ENCODE measurements at regions not wholly inside any gene's neighbourhood (a gene's known extent, or its start where the extent isn't known, plus 50 kb on each side); places are given as distances from the start of the nearest gene placed in this dataset.

GRCh38 chr18:74023220-74023619 lies 124.4 kb downstream of the FBXO15 start:
- Mint-ChIP-seq H3K4me3 (no peak overlapping the region), H3K27me3 (peaks cover 24% of the 10 kb centered on the region), H3K4me1 (ENCODE audit: low read depth) (no peaks in the 10 kb centered on the region), H3K36me3 (ENCODE audit: low read depth) (no peaks in the 10 kb centered on the region), H3K27ac (no peak overlapping the region), H3K9me3 (no peaks in the 10 kb centered on the region)
- DNase-seq, result no peak

GRCh38 chr18:74019864-74020263 lies 127.8 kb downstream of the FBXO15 start:
- Mint-ChIP-seq H3K36me3 (ENCODE audit: low read depth) (no peaks in the 10 kb centered on the region), H3K9me3 (no peaks in the 10 kb centered on the region), H3K27ac (no peak overlapping the region), H3K4me3 (no peak overlapping the region), H3K4me1 (ENCODE audit: low read depth) (no peaks in the 10 kb centered on the region), H3K27me3 (peaks cover 24% of the 10 kb centered on the region)
- no peak for DNase-seq

DNA sequence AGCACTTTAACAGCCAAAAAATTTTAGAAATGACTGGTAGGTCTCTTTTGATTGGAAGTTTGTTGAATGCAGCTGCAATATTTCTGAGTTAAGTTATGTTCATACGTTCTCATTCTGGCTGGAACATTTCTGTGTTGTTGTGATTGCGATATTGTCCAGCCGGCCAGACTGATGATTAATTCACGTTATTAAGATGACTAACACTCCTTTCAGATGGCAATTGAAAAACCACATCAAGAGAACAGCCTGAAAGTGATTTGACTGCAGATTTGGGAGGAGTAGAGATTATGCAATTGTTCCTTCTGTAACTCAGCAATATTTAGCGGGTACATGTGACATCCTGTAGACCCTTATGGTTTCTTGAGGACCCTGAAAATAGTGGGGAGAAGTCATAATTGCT lies 133.7 kb downstream of the FBXO15 start:
- Mint-ChIP-seq H3K9me3 (no peaks in the 10 kb centered on the region), H3K27ac (no peak overlapping the region), H3K27me3 (peaks cover 17% of the 10 kb centered on the region), H3K36me3 (ENCODE audit: low read depth) (no peaks in the 10 kb centered on the region), H3K4me1 (ENCODE audit: low read depth) (no peaks in the 10 kb centered on the region), H3K4me3 (no peak overlapping the region)
- DNase-seq, result no peak

GRCh38 chr18:74012954-74013630 lies 134.5 kb downstream of the FBXO15 start:
- H3K36me3 Mint-ChIP-seq (ENCODE audit: low read depth), result no peaks in the 10 kb centered on the region
- no peak overlapping the region for H3K27ac Mint-ChIP-seq
- no peaks in the 10 kb centered on the region for H3K9me3 Mint-ChIP-seq
- peaks cover 15% of the 10 kb centered on the region for H3K27me3 Mint-ChIP-seq
- no peak for DNase-seq
- no peaks in the 10 kb centered on the region for H3K4me1 Mint-ChIP-seq (ENCODE audit: low read depth)
- H3K4me3 Mint-ChIP-seq, result no peak overlapping the region

DNA sequence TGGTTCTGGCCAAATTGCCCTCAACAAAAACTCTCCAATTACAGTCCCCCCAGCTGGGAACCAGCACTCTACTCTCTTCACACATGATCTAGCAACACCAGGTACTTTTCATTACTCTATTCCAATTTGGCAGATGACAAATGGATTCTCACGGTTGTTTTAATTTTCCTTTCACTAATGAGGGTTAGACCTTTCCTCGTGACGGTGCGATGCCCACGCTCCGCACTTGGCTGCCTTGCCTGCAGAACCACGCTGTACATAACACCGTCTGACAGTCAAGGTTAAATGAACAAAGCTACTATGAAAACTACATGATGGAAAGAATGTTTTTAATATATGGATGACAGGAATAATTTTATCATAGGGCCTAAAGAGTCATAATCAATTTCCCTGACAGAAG lies 141.5 kb downstream of the FBXO15 start:
- H3K27me3 Mint-ChIP-seq, result no peaks in the 10 kb centered on the region
- no peaks in the 10 kb centered on the region for H3K9me3 Mint-ChIP-seq
- H3K4me3 Mint-ChIP-seq, result no peak overlapping the region
- no peak overlapping the region for H3K27ac Mint-ChIP-seq
- no peaks in the 10 kb centered on the region for H3K36me3 Mint-ChIP-seq (ENCODE audit: low read depth)
- DNase-seq, result no peak
- H3K4me1 Mint-ChIP-seq (ENCODE audit: low read depth), result no peaks in the 10 kb centered on the region

GRCh38 chr18:74005320-74006109 lies 142.1 kb downstream of the FBXO15 start:
- Mint-ChIP-seq H3K27ac (no peak overlapping the region), H3K36me3 (ENCODE audit: low read depth) (no peaks in the 10 kb centered on the region), H3K4me1 (ENCODE audit: low read depth) (no peaks in the 10 kb centered on the region), H3K4me3 (no peak overlapping the region), H3K9me3 (no peaks in the 10 kb centered on the region), H3K27me3 (no peaks in the 10 kb centered on the region)
- DNase-seq, result no peak

- Mint-ChIP-seq H3K4me1 (ENCODE audit: low read depth) (no peaks in the 10 kb centered on the region), H3K4me3 (no peak overlapping the region), H3K27ac (no peak overlapping the region), H3K36me3 (ENCODE audit: low read depth) (no peaks in the 10 kb centered on the region), H3K9me3 (peaks cover 9% of the 10 kb centered on the region), H3K27me3 (peaks cover 4% of the 10 kb centered on the region)
- DNase-seq, result no peak
These were observed 155.2 kb downstream of the FBXO15 start for GRCh38 chr18:73992242-73993022.

DNA sequence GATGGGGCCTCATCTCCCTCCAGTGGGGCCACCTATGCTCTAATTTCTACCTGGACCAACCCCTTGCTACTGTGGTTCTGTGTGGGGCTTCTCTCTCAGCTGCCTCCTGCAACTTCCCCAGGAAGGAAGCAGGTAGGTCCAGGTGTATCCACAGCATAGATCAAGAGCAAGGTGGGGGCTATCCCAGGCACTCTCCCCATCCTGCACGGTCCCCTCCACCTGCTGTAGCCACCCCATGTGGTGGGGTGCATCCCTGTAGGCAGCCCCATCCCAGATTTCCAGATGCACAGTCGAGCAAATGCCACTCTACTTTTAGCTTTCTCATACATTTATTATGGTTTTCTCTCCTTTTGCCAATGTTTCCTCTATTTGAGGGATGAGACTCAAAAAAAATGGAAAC lies 156.1 kb downstream of the FBXO15 start:
- Mint-ChIP-seq H3K4me3 (no peak overlapping the region), H3K9me3 (peaks cover 3% of the 10 kb centered on the region), H3K36me3 (ENCODE audit: low read depth) (no peaks in the 10 kb centered on the region), H3K27me3 (peaks cover 3% of the 10 kb centered on the region), H3K27ac (no peak overlapping the region), H3K4me1 (ENCODE audit: low read depth) (no peaks in the 10 kb centered on the region)
- no peak for DNase-seq

DNA sequence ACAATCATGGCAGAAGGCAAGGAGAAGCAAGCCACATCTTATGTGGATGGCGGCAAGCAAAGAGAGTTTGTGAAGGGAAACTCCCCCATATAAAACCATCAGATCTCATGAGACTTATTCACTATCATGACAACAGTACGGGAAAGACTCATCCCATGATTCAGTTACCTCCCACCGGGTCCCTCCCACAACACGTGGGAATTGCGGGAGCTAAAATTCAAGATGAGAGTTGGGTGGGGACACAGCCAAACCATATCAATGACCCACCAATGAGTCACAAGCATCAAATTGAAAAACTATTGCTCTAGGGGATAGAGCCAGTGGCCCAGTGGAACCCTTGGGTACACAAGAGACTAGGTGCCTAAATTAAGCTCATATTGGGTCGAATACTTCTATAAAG lies 157.4 kb downstream of the FBXO15 start:
- Mint-ChIP-seq H3K4me1 (ENCODE audit: low read depth) (no peaks in the 10 kb centered on the region), H3K4me3 (no peak overlapping the region), H3K36me3 (ENCODE audit: low read depth) (no peaks in the 10 kb centered on the region), H3K9me3 (peaks cover 3% of the 10 kb centered on the region), H3K27me3 (peaks cover 3% of the 10 kb centered on the region), H3K27ac (no peak overlapping the region)
- no peak for DNase-seq

- Mint-ChIP-seq H3K9me3 (peaks cover 3% of the 10 kb centered on the region), H3K27me3 (no peaks in the 10 kb centered on the region), H3K4me3 (no peak overlapping the region), H3K36me3 (ENCODE audit: low read depth) (no peaks in the 10 kb centered on the region), H3K4me1 (ENCODE audit: low read depth) (no peaks in the 10 kb centered on the region), H3K27ac (no peak overlapping the region)
- DNase-seq, result no peak
These were observed 160.2 kb downstream of the FBXO15 start for GRCh38 chr18:73987247-73987980.

DNA sequence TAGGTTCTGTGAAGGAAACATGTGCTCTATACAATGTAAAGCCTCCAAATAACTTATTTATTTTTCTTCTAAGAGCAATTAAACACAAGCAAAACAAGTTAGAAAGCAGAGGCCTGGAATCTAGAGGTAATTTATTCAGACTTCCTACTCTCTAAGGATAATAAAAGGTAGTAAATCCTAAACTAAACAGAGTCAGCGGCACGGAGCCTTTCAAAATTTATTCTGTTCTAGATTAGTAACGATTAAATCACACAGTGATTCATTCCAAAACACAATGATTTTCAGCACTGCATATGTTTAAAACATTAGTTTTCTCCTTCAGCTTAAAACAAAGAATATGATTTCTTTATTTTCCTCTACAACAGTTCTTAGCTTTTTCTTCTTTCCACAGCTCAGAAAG lies 160.9 kb downstream of the FBXO15 start:
- H3K36me3 Mint-ChIP-seq (ENCODE audit: low read depth), result no peaks in the 10 kb centered on the region
- H3K9me3 Mint-ChIP-seq, result peaks cover 3% of the 10 kb centered on the region
- no peaks in the 10 kb centered on the region for H3K27me3 Mint-ChIP-seq
- H3K27ac Mint-ChIP-seq, result no peak overlapping the region
- no peaks in the 10 kb centered on the region for H3K4me1 Mint-ChIP-seq (ENCODE audit: low read depth)
- no peak for DNase-seq
- no peak overlapping the region for H3K4me3 Mint-ChIP-seq

GRCh38 chr18:73985855-73986625 lies 161.6 kb downstream of the FBXO15 start:
- peaks cover 3% of the 10 kb centered on the region for H3K9me3 Mint-ChIP-seq
- no peak for DNase-seq
- no peak overlapping the region for H3K27ac Mint-ChIP-seq
- no peaks in the 10 kb centered on the region for H3K4me1 Mint-ChIP-seq (ENCODE audit: low read depth)
- H3K27me3 Mint-ChIP-seq, result no peaks in the 10 kb centered on the region
- H3K4me3 Mint-ChIP-seq, result no peak overlapping the region
- H3K36me3 Mint-ChIP-seq (ENCODE audit: low read depth), result no peaks in the 10 kb centered on the region

GRCh38 chr18:73983970-73984369 lies 163.7 kb downstream of the FBXO15 start:
- H3K27me3 Mint-ChIP-seq, result peaks cover 9% of the 10 kb centered on the region
- H3K4me3 Mint-ChIP-seq, result no peak overlapping the region

GRCh38 chr18:73983496-73983895 lies 164.1 kb downstream of the FBXO15 start:
- H3K27me3 Mint-ChIP-seq, result peaks cover 12% of the 10 kb centered on the region
- DNase-seq, result no peak
- peaks cover 3% of the 10 kb centered on the region for H3K9me3 Mint-ChIP-seq
- H3K4me1 Mint-ChIP-seq (ENCODE audit: low read depth), result no peaks in the 10 kb centered on the region
- H3K4me3 Mint-ChIP-seq, result no peak overlapping the region
- no peaks in the 10 kb centered on the region for H3K36me3 Mint-ChIP-seq (ENCODE audit: low read depth)
- H3K27ac Mint-ChIP-seq, result no peak overlapping the region

More at GRCh38 chr18:73983970-73984369, 163.7 kb downstream of the FBXO15 start:
- Mint-ChIP-seq H3K9me3 (peaks cover 3% of the 10 kb centered on the region), H3K27ac (no peak overlapping the region), H3K4me1 (ENCODE audit: low read depth) (no peaks in the 10 kb centered on the region), H3K36me3 (ENCODE audit: low read depth) (no peaks in the 10 kb centered on the region)
- DNase-seq, result no peak

Data from activated T-cell treated with anti-CD3 and anti-CD28 coated beads, Interleukin-2, amount 50 U/mL, for 24 hours (primary cell).